ENCODE measurements at regions not wholly inside any gene's neighbourhood (a gene's known extent, or its start where the extent isn't known, plus 50 kb on each side); places are given as distances from the start of the nearest gene placed in this dataset.

- no peaks in the 10 kb centered on the region for H3K36me3 ChIP-seq (ENCODE audit: control insufficient read depth, low read depth, low read length)
- H3K27ac ChIP-seq (ENCODE audit: low read length), result no peak overlapping the region
- H3K4me3 ChIP-seq (ENCODE audit: low read length), result no peak overlapping the region
- H3K9ac ChIP-seq (ENCODE audit: low read length), result no peak overlapping the region
- no peaks in the 10 kb centered on the region for H3K27me3 ChIP-seq (ENCODE audit: control insufficient read depth, insufficient read depth, low read length)
- H3K9me3 ChIP-seq (ENCODE audit: control insufficient read depth, low read depth, low read length), result no peaks in the 10 kb centered on the region
- H3K4me1 ChIP-seq (ENCODE audit: control insufficient read depth, low read depth, low read length), result no peaks in the 10 kb centered on the region
Observed at GRCh38 chr15:29182590-29182989, 87.0 kb downstream of the NSMCE3 start.

GRCh38 chr15:29172742-29173725, 96.6 kb downstream of the NSMCE3 start:
- H3K27me3 ChIP-seq (ENCODE audit: control insufficient read depth, insufficient read depth, low read length), result no peaks in the 10 kb centered on the region
- no peaks in the 10 kb centered on the region for H3K36me3 ChIP-seq (ENCODE audit: control insufficient read depth, low read depth, low read length)
- H3K27ac ChIP-seq (ENCODE audit: low read length), result no peak overlapping the region
- H3K9me3 ChIP-seq (ENCODE audit: control insufficient read depth, low read depth, low read length), result no peaks in the 10 kb centered on the region
- H3K9ac ChIP-seq (ENCODE audit: low read length), result no peak overlapping the region
- no peak overlapping the region for H3K4me3 ChIP-seq (ENCODE audit: low read length)
- no peaks in the 10 kb centered on the region for H3K4me1 ChIP-seq (ENCODE audit: control insufficient read depth, low read depth, low read length)

DNA sequence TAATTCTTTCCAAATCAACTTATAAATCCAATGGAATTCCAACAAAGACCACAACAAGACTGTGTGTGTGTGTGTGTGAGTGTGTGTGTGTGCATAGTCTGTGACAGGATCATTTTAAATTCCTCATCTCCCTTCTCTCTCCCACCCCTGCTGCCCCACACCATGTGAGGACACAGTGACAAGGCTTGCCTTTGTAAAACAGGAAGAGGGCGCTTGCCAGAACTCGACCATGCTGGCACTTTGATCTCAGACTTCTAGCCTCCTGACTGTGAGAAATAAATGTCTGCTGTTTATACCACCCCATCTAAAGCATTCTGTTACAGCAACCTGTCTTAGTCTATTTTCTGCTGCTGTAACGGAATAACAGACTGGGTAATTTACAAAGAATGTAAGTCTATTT, 99.1 kb downstream of the NSMCE3 start:
- Histone ChIP-seq H3K27ac (ENCODE audit: low read length) (no peak overlapping the region), H3K4me1 (ENCODE audit: control insufficient read depth, low read depth, low read length) (no peaks in the 10 kb centered on the region), H3K9me3 (ENCODE audit: control insufficient read depth, low read depth, low read length) (no peaks in the 10 kb centered on the region), H3K27me3 (ENCODE audit: control insufficient read depth, insufficient read depth, low read length) (no peaks in the 10 kb centered on the region), H3K4me3 (ENCODE audit: low read length) (no peak overlapping the region), H3K9ac (ENCODE audit: low read length) (no peak overlapping the region), H3K36me3 (ENCODE audit: control insufficient read depth, low read depth, low read length) (no peaks in the 10 kb centered on the region)
